HepG2 (cell line): ENCODE measurements at regions not wholly inside any gene's neighbourhood (a gene's known extent, or its start where the extent isn't known, plus 50 kb on each side); places are given as distances from the start of the nearest gene placed in this dataset.

Experiments
- ATAC-seq: fragments of 200-7000 bp; cut with Tn5 transposase; 3 replicates; pipeline ENCODE4 v1.9.1; 2020; ENCODE audit warnings: mild to moderate bottlenecking, moderate library complexity
- BruUV-seq: library from RNA; stranded (reverse); fragments of 400-500 nt; replicated peaks from 2 replicates; lab custom pipeline; 2021; lab: Mats Ljungman, UMichigan
- CTCF ChIA-PET: fragments of 300-600 bp; formaldehyde crosslinking; extraction: SDS; loops from one replicate; lab custom pipeline; 2021; ENCODE audit warnings: low total read pairs, inconsistent platforms, low intra/inter-chr PET ratio; lab: Yijun Ruan, JAX
- POLR2A ChIA-PET: fragments of 350-600 bp; sonication (Branson Sonifier 250); formaldehyde crosslinking; loops from one replicate; lab custom pipeline; 2020; ENCODE audit warnings: antibody characterized with exemption, inconsistent platforms; lab: Yijun Ruan, JAX
- DNase-seq: peaks from one replicate; pipeline ENCODE4 v3.0.0-alpha.2; 2015; ENCODE audit warnings: low spot score
- FAIRE-seq: peaks from 3 replicates; lab custom pipeline; 2011; peaks lifted over from hg19 to GRCh38; lab: Jason Lieb, UNC
- H2AFZ ChIP-seq: one replicate; pipeline ENCODE4 v1.6.1; 2011; ENCODE audit warnings: low read length, inconsistent platforms
- H3K27ac ChIP-seq: fragments of 300-600 bp; 3 replicates; pipeline ENCODE4 v1.8.0; 2011; ENCODE audit warnings: mixed run types, mild to moderate bottlenecking, mixed read lengths, low read length, inconsistent platforms; ENCODE audit not compliant: insufficient read depth; ENCODE audit errors: extremely low read length
- H3K27me3 ChIP-seq, 2 experiments: fragments of 200-600 bp in 1 of 2; 2 replicates in 1 of 2; 3 replicates in 1 of 2; pipeline versions ENCODE4 v1.6.0 to v1.8.0; 2011; ENCODE audit warnings: low read length in 2 of 2, mild to moderate bottlenecking in 2 of 2, moderate library complexity in 2 of 2, inconsistent platforms in 1 of 2; ENCODE audit not compliant: insufficient read depth in 2 of 2, control insufficient read depth in 1 of 2
- H3K36me3 ChIP-seq, 2 experiments: fragments of 200-600 bp in 1 of 2; replicated peaks in 1 of 2; 2 replicates in 1 of 2; 3 replicates in 1 of 2; pipeline versions ENCODE4 v1.5.1 to v1.8.0; 2011; ENCODE audit warnings: low read length in 2 of 2, inconsistent platforms in 1 of 2; ENCODE audit not compliant: insufficient read depth in 2 of 2, control insufficient read depth in 1 of 2
- H3K4me1 ChIP-seq: 2 replicates; pipeline ENCODE4 v1.5.1; 2012; ENCODE audit warnings: low read length, inconsistent platforms; ENCODE audit not compliant: insufficient read depth
- H3K4me2 ChIP-seq: 2 replicates; pipeline ENCODE4 v1.6.0; 2011; ENCODE audit warnings: low read depth, low read length, inconsistent platforms
- H3K4me3 ChIP-seq, 3 experiments: fragments of 200-600 bp in 1 of 3; sonication (generic), shearing (Covaris generic) in 1 of 3; replicated peaks in 1 of 3; 2 replicates each; pipeline ENCODE4 v1.5.1; 2011 to 2016; ENCODE audit warnings: low read length in 3 of 3, inconsistent platforms in 2 of 3, low read depth in 2 of 3, mild to moderate bottlenecking in 2 of 3, control low read depth in 1 of 3, mixed read lengths in 1 of 3; ENCODE audit not compliant: insufficient read depth in 1 of 3
- H3K79me2 ChIP-seq: one replicate; pipeline ENCODE4 v1.6.1; 2011; ENCODE audit warnings: low read length, inconsistent platforms; ENCODE audit not compliant: insufficient read depth
- H3K9ac ChIP-seq: 2 replicates; pipeline ENCODE4 v1.6.0; 2011; ENCODE audit warnings: mild to moderate bottlenecking, low read depth, low read length, inconsistent platforms; ENCODE audit not compliant: insufficient read depth
- H3K9me3 ChIP-seq: 2 replicates; pipeline ENCODE4 v1.5.1; 2012; ENCODE audit warnings: mild to moderate bottlenecking, low read length
- H4K20me1 ChIP-seq: 2 replicates; pipeline ENCODE4 v1.6.0; 2011; ENCODE audit warnings: inconsistent platforms, mild to moderate bottlenecking, low read length, moderate library complexity; ENCODE audit not compliant: insufficient read depth
- FOXC1 ChIP-seq: sonication (generic); formaldehyde crosslinking; IDR thresholded peaks from 2 replicates; pipeline ENCODE4 v1.8.0; 2022; ENCODE audit warnings: mild to moderate bottlenecking, missing genetic modification reagents, borderline replicate concordance
- GFI1 ChIP-seq: sonication (generic); formaldehyde crosslinking; IDR thresholded peaks from 2 replicates; pipeline ENCODE4 v1.5.0; 2020; ENCODE audit warnings: missing genetic modification reagents, mild to moderate bottlenecking, borderline replicate concordance
- HNRNPH1 ChIP-seq: fragments of 200-400 bp; formaldehyde crosslinking; optimal IDR thresholded peaks from 2 replicates; pipeline ENCODE3; 2017; ENCODE audit warnings: mild to moderate bottlenecking, low read depth, low read length
- JARID2 ChIP-seq: sonication (generic); formaldehyde crosslinking; IDR thresholded peaks from 2 replicates; pipeline ENCODE4 v1.8.1; 2023; ENCODE audit warnings: missing genetic modification reagents, inconsistent platforms; ENCODE audit not compliant: insufficient replicate concordance
- MEIS2 ChIP-seq: sonication (generic); formaldehyde crosslinking; IDR thresholded peaks from 2 replicates; pipeline ENCODE4 v1.9.0; 2021; ENCODE audit warnings: mild to moderate bottlenecking, missing genetic modification reagents
- PTBP1 ChIP-seq: fragments of 200-400 bp; formaldehyde crosslinking; IDR thresholded peaks from 2 replicates; pipeline ENCODE4 v1.6.1; 2018; ENCODE audit warnings: low read length, low read depth; ENCODE audit not compliant: poor library complexity, severe bottlenecking
- RARA ChIP-seq: IDR thresholded peaks from 2 replicates; pipeline ENCODE4 v1.6.1; 2016; ENCODE audit warnings: missing genetic modification reagents, missing compliant biosample characterization
- SNAI1 ChIP-seq: sonication (generic); formaldehyde crosslinking; IDR thresholded peaks from 2 replicates; pipeline ENCODE4 v1.5.0; 2020; ENCODE audit warnings: mild to moderate bottlenecking, missing genetic modification reagents, borderline replicate concordance
- ZNF274 ChIP-seq: sonication (generic); formaldehyde crosslinking; IDR thresholded peaks from 2 replicates; pipeline ENCODE4 v1.5.1; 2020; ENCODE audit warnings: mild to moderate bottlenecking, missing genetic modification reagents
- ZNF7 ChIP-seq: IDR thresholded peaks from 2 replicates; pipeline ENCODE4 v1.6.1; 2016; ENCODE audit warnings: missing biosample characterization, missing genetic modification reagents
- WGBS: methylation state at CpG from one replicate; pipeline ENCODE4 v1.1.6; 2017; ENCODE audit warnings: low lambda C conversion rate; 5-methylcytosine and 5-hydroxymethylcytosine counted together
- in situ Hi-C: cut with HindIII; loops from 2 replicates; pipeline ENCODE4 v1.10.0; 2017; ENCODE audit warnings: low pct_unique_long_range_greater_than_20kb; ENCODE audit not compliant: extremely low pct_ligation_motif_present
- intact Hi-C: fragments of 100-400 bp; cut with micrococcal nuclease; formaldehyde crosslinking; loops from one replicate; pipeline ENCODE4 v1.10.0; 2022; ENCODE audit not compliant: unreplicated experiment
- TF ChIP-seq, protein P1 (sequence below): sonication (generic); formaldehyde crosslinking; IDR thresholded peaks from 2 replicates; pipeline ENCODE4 v1.5.0; 2020; ENCODE audit warnings: mild to moderate bottlenecking, missing genetic modification reagents, moderate library complexity
- TF ChIP-seq, protein P2 (sequence below): sonication (generic); formaldehyde crosslinking; IDR thresholded peaks from 2 replicates; pipeline ENCODE4 v1.5.1; 2020; ENCODE audit warnings: missing genetic modification reagents, mild to moderate bottlenecking, borderline replicate concordance
- TF ChIP-seq, protein P3 (sequence below): sonication (generic); formaldehyde crosslinking; IDR thresholded peaks from 2 replicates; pipeline ENCODE4 v1.9.0; 2021; ENCODE audit warnings: missing genetic modification reagents, mild to moderate bottlenecking, borderline replicate concordance
- TF ChIP-seq, protein P4 (sequence below): sonication (generic); formaldehyde crosslinking; conservative IDR thresholded peaks from 2 replicates; pipeline ENCODE4 v1.8.1; 2023; ENCODE audit warnings: missing genetic modification reagents
- TF ChIP-seq, protein P5 (sequence below): sonication (generic); formaldehyde crosslinking; IDR thresholded peaks from 2 replicates; pipeline ENCODE4 v1.8.0; 2022; ENCODE audit warnings: mild to moderate bottlenecking, missing genetic modification reagents; ENCODE audit not compliant: insufficient replicate concordance

DNA sequence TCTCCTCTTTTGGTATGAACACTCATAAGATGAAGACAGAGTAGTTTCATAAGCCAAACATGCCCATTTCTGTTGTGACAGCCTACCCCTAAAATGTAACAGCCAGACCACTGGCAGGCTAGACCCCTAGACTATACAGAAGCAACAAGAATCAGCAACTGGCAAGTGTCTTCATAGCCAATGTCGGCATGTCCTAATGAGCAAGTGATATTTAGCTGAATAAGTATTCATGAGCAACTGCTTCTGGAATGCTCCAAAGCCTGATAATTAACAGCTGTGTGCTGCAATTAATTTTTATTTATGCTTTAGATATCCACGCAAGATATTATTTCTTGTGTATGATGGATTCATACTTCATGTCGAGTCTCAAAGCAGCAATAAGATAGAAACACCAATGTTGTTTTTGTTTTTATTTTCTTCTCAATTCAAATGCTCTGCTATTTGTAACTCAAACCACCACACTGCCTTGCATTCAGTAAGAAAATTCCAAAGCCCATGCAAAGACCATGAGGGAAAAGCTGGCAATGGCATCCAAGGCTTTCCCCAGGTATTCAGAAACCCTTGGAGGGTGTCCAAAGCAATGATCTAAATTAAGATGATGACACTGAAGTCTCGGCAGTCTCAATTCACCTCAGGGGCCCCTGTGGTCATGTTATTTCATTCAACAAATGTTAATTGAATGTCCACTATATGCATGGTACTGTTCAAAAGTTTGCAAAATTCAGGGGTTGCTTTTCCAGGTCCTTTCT, 167.7 kb upstream of the NECTIN3 start:
- Histone ChIP-seq H3K36me3 (no peaks in the 10 kb centered on the region), H3K9ac (no peak overlapping the region), H4K20me1 (no peaks in the 10 kb centered on the region), H3K27me3 (no peaks in the 10 kb centered on the region), H3K4me3 (no peak overlapping the region), H3K79me2 (no peaks in the 10 kb centered on the region), H3K9me3 (no peaks in the 10 kb centered on the region), H3K4me2 (no peak overlapping the region), H2AFZ (no peak overlapping the region), H3K4me1 (no peaks in the 10 kb centered on the region), H3K27ac (no peak overlapping the region)
- ATAC-seq (no peak), DNase-seq (no peak), FAIRE-seq (no peak)
- CTCF ChIA-PET: no interaction called here
- BruUV-seq: no TSS peak
- in situ Hi-C loops: no loop called here
- WGBS: 62% methylated on average over 4 of the region's 4 CpGs
- POLR2A ChIA-PET: no interaction called here
- intact Hi-C loops: no loop called here
- no peak for TF ChIP-seq SNAI1 (CRISPR knock-in tag)
- TF ChIP-seq, protein P1, sequence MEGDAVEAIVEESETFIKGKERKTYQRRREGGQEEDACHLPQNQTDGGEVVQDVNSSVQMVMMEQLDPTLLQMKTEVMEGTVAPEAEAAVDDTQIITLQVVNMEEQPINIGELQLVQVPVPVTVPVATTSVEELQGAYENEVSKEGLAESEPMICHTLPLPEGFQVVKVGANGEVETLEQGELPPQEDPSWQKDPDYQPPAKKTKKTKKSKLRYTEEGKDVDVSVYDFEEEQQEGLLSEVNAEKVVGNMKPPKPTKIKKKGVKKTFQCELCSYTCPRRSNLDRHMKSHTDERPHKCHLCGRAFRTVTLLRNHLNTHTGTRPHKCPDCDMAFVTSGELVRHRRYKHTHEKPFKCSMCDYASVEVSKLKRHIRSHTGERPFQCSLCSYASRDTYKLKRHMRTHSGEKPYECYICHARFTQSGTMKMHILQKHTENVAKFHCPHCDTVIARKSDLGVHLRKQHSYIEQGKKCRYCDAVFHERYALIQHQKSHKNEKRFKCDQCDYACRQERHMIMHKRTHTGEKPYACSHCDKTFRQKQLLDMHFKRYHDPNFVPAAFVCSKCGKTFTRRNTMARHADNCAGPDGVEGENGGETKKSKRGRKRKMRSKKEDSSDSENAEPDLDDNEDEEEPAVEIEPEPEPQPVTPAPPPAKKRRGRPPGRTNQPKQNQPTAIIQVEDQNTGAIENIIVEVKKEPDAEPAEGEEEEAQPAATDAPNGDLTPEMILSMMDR (CRISPR knock-in tag): no peak
- TF ChIP-seq, protein P2, sequence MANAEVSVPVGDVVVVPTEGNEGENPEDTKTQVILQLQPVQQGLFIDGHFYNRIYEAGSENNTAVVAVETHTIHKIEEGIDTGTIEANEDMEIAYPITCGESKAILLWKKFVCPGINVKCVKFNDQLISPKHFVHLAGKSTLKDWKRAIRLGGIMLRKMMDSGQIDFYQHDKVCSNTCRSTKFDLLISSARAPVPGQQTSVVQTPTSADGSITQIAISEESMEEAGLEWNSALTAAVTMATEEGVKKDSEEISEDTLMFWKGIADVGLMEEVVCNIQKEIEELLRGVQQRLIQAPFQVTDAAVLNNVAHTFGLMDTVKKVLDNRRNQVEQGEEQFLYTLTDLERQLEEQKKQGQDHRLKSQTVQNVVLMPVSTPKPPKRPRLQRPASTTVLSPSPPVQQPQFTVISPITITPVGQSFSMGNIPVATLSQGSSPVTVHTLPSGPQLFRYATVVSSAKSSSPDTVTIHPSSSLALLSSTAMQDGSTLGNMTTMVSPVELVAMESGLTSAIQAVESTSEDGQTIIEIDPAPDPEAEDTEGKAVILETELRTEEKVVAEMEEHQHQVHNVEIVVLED: no peak
- no peak for TF ChIP-seq HNRNPH1
- TF ChIP-seq RARA (CRISPR knock-in tag): no peak
- TF ChIP-seq, protein P3, sequence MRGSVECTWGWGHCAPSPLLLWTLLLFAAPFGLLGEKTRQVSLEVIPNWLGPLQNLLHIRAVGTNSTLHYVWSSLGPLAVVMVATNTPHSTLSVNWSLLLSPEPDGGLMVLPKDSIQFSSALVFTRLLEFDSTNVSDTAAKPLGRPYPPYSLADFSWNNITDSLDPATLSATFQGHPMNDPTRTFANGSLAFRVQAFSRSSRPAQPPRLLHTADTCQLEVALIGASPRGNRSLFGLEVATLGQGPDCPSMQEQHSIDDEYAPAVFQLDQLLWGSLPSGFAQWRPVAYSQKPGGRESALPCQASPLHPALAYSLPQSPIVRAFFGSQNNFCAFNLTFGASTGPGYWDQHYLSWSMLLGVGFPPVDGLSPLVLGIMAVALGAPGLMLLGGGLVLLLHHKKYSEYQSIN (CRISPR knock-in tag): no peak
- no peak for TF ChIP-seq JARID2 (CRISPR knock-in tag)
- TF ChIP-seq ZNF274: no peak
- no peak for TF ChIP-seq PTBP1
- TF ChIP-seq MEIS2 (CRISPR knock-in tag): no peak
- TF ChIP-seq, protein P4, sequence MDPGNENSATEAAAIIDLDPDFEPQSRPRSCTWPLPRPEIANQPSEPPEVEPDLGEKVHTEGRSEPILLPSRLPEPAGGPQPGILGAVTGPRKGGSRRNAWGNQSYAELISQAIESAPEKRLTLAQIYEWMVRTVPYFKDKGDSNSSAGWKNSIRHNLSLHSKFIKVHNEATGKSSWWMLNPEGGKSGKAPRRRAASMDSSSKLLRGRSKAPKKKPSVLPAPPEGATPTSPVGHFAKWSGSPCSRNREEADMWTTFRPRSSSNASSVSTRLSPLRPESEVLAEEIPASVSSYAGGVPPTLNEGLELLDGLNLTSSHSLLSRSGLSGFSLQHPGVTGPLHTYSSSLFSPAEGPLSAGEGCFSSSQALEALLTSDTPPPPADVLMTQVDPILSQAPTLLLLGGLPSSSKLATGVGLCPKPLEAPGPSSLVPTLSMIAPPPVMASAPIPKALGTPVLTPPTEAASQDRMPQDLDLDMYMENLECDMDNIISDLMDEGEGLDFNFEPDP (CRISPR knock-in tag): no peak
- TF ChIP-seq, protein P5, sequence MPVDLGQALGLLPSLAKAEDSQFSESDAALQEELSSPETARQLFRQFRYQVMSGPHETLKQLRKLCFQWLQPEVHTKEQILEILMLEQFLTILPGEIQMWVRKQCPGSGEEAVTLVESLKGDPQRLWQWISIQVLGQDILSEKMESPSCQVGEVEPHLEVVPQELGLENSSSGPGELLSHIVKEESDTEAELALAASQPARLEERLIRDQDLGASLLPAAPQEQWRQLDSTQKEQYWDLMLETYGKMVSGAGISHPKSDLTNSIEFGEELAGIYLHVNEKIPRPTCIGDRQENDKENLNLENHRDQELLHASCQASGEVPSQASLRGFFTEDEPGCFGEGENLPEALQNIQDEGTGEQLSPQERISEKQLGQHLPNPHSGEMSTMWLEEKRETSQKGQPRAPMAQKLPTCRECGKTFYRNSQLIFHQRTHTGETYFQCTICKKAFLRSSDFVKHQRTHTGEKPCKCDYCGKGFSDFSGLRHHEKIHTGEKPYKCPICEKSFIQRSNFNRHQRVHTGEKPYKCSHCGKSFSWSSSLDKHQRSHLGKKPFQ (CRISPR knock-in tag): no peak
- no peak for TF ChIP-seq GFI1
- no peak for TF ChIP-seq ZNF7 (CRISPR knock-in tag)
- no peak for TF ChIP-seq FOXC1 (CRISPR knock-in tag)
